ENCODE measurements at regions not wholly inside any gene's neighbourhood (a gene's known extent, or its start where the extent isn't known, plus 50 kb on each side); places are given as distances from the start of the nearest gene placed in this dataset.

DNA sequence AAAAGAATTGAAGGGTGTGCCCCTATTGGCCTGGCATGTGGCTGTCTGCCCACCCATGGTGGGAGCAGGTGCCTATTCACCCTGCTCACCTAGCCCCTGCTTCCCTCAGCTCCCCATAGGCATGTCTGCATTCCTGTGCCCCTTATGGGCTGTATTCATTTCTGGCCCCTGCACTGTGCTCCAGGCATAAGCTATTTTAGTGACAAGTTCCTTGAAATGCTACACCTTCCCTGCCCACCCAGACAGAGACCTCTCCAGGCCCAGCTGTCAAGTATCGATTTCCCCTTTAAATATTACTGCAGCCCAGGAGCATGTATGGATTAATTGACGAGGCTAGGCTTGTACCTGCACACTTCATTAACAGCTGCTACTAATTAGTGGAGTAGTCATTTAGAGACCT is 235.4 kb downstream of the RPS24 start:
- TF ChIP-seq, protein P1, sequence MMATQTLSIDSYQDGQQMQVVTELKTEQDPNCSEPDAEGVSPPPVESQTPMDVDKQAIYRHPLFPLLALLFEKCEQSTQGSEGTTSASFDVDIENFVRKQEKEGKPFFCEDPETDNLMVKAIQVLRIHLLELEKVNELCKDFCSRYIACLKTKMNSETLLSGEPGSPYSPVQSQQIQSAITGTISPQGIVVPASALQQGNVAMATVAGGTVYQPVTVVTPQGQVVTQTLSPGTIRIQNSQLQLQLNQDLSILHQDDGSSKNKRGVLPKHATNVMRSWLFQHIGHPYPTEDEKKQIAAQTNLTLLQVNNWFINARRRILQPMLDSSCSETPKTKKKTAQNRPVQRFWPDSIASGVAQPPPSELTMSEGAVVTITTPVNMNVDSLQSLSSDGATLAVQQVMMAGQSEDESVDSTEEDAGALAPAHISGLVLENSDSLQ (IDR thresholded peaks at IDR 0.05): no peak
- TF ChIP-seq NFRKB (IDR thresholded peaks at IDR 0.05): no peak
- TF ChIP-seq SP1 (IDR thresholded peaks at IDR 0.05): no peak
- TF ChIP-seq ELF4 (IDR thresholded peaks at IDR 0.05): no peak
- TF ChIP-seq SUZ12 (IDR thresholded peaks at IDR 0.05): no peak
- no peak for TF ChIP-seq FOXA1 (IDR thresholded peaks at IDR 0.05)
- TF ChIP-seq TARDBP (IDR thresholded peaks at IDR 0.05): no peak
- no peak for TF ChIP-seq ZNF384 (IDR thresholded peaks at IDR 0.05)
- no peak for TF ChIP-seq FOXM1 (IDR thresholded peaks at IDR 0.05; ENCODE audit: borderline replicate concordance)
- no peak for TF ChIP-seq ARNT (IDR thresholded peaks at IDR 0.05)
- no peak for TF ChIP-seq BHLHE40 (IDR thresholded peaks at IDR 0.05; ENCODE audit: borderline replicate concordance)

Data from HEK293T (cell line).